Endodermal cell (in vitro differentiated cells): ENCODE measurements at regions not wholly inside any gene's neighbourhood (a gene's known extent, or its start where the extent isn't known, plus 50 kb on each side); places are given as distances from the start of the nearest gene placed in this dataset.

ENCODE experiments used
- DNase-seq: peaks from one replicate; pipeline ENCODE4 v3.0.0-alpha.2; 2017
- H3K27ac ChIP-seq: 2 replicates; pipeline ENCODE4 v1.5.1; 2013; ENCODE audit warnings: mild to moderate bottlenecking, low read depth, low read length, moderate library complexity
- H3K27me3 ChIP-seq: 2 replicates; pipeline ENCODE4 v1.6.1; 2013; ENCODE audit warnings: mild to moderate bottlenecking, low read length, moderate library complexity; ENCODE audit not compliant: insufficient read depth, control insufficient read depth, poor library complexity, severe bottlenecking
- H3K36me3 ChIP-seq: 2 replicates; pipeline ENCODE4 v1.7.0; 2013; ENCODE audit warnings: mild to moderate bottlenecking, low read length, moderate library complexity; ENCODE audit not compliant: control insufficient read depth, insufficient read depth
- H3K4me1 ChIP-seq: one replicate; pipeline ENCODE4 v1.7.0; 2013; ENCODE audit warnings: low read length; ENCODE audit not compliant: control insufficient read depth, insufficient read depth
- H3K4me3 ChIP-seq: 2 replicates; pipeline ENCODE4 v1.5.1; 2013; ENCODE audit warnings: mild to moderate bottlenecking, low read length, moderate library complexity
- H3K9ac ChIP-seq: 2 replicates; pipeline ENCODE4 v1.6.1; 2013; ENCODE audit warnings: mild to moderate bottlenecking, low read length, moderate library complexity; ENCODE audit not compliant: poor library complexity, severe bottlenecking; ENCODE audit errors: extremely low read depth
- H3K9me3 ChIP-seq: 2 replicates; pipeline ENCODE4 v1.6.1; 2013; ENCODE audit warnings: mild to moderate bottlenecking, low read length, moderate library complexity; ENCODE audit not compliant: control insufficient read depth
- H3K27ac Mint-ChIP-seq: 2 replicates; pipeline ENCODE4 v1.8.0; 2020; ENCODE audit warnings: mixed read lengths
- H3K27me3 Mint-ChIP-seq: 2 replicates; pipeline ENCODE4 v1.8.0; 2021; ENCODE audit warnings: mild to moderate bottlenecking, mixed read lengths; ENCODE audit not compliant: insufficient read depth
- H3K36me3 Mint-ChIP-seq: 2 replicates; pipeline ENCODE4 v1.8.0; 2020; ENCODE audit warnings: low read depth, mixed read lengths
- H3K4me1 Mint-ChIP-seq: 2 replicates; pipeline ENCODE4 v1.8.0; 2020; ENCODE audit warnings: mixed read lengths
- H3K4me3 Mint-ChIP-seq: 2 replicates; pipeline ENCODE4 v1.8.0; 2020; ENCODE audit warnings: mild to moderate bottlenecking, moderate library complexity, mixed read lengths
- H3K9me3 Mint-ChIP-seq: 2 replicates; pipeline ENCODE4 v1.8.0; 2020; ENCODE audit warnings: mild to moderate bottlenecking, mixed read lengths
- WGBS, 2 experiments: methylation state at CpG; one replicate each; pipeline versions ENCODE4 v1.1.5 to v1.1.7; 2013; ENCODE audit warnings: missing lambda C conversion rate in 2 of 2, mixed read lengths in 1 of 2; ENCODE audit not compliant: insufficient coverage in 1 of 2, insufficient read length in 1 of 2; 5-methylcytosine and 5-hydroxymethylcytosine counted together
- TF ChIP-seq, protein P1 (sequence below): fragments of 200-600 bp; sonication (generic); conservative IDR thresholded peaks from 2 replicates; pipeline ENCODE4 v1.5.0; 2021; ENCODE audit warnings: antibody characterized with exemption, mild to moderate bottlenecking

DNA sequence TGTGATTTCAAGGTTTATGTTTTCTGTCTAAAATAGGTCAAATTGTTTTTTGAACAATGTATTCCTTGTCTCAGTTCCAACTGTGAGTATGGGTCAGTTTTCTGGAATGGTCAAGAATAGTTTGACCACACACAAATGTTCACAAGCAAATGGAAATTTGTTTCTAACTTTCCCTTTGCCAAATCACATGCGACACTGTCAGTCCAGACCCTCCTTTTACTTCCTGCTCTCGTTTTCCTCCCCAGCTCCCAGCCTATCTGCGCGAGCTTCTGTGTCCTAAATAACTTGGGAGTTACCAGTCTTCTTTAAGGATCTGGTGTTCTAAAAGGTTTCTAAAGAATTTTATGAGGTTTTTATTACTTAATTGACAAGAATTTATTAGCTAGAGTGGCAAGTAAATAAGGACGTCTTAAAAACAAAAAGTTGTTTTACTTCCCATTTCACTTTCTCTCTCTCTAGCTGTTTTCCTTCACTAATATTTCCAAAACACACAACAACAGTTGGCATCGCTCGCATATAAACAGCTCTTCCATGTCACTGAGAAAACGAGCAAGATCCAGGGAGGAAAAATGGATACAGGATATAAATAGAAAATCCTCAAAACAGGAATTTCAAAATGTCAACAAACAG lies 266.1 kb upstream of the KLF6 start:
- Histone ChIP-seq H3K36me3 (no peaks in the 10 kb centered on the region), H3K27me3 (no peaks in the 10 kb centered on the region), H3K4me3 (no peak overlapping the region), H3K4me1 (peaks cover 12% of the 10 kb centered on the region), H3K9ac (no peak overlapping the region), H3K9me3 (no peaks in the 10 kb centered on the region), H3K27ac (no peak overlapping the region)
- 93 to 94% methylated on average over 7 to 8 of the region's 8 CpGs for WGBS, 2 experiments
- Mint-ChIP-seq H3K27me3 (no peaks in the 10 kb centered on the region), H3K27ac (no peak overlapping the region), H3K4me1 (peaks cover 9% of the 10 kb centered on the region), H3K36me3 (no peaks in the 10 kb centered on the region), H3K4me3 (no peak overlapping the region), H3K9me3 (no peaks in the 10 kb centered on the region)
- TF ChIP-seq, protein P1, sequence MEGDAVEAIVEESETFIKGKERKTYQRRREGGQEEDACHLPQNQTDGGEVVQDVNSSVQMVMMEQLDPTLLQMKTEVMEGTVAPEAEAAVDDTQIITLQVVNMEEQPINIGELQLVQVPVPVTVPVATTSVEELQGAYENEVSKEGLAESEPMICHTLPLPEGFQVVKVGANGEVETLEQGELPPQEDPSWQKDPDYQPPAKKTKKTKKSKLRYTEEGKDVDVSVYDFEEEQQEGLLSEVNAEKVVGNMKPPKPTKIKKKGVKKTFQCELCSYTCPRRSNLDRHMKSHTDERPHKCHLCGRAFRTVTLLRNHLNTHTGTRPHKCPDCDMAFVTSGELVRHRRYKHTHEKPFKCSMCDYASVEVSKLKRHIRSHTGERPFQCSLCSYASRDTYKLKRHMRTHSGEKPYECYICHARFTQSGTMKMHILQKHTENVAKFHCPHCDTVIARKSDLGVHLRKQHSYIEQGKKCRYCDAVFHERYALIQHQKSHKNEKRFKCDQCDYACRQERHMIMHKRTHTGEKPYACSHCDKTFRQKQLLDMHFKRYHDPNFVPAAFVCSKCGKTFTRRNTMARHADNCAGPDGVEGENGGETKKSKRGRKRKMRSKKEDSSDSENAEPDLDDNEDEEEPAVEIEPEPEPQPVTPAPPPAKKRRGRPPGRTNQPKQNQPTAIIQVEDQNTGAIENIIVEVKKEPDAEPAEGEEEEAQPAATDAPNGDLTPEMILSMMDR, result no peak
- DNase-seq, result no peak

DNA sequence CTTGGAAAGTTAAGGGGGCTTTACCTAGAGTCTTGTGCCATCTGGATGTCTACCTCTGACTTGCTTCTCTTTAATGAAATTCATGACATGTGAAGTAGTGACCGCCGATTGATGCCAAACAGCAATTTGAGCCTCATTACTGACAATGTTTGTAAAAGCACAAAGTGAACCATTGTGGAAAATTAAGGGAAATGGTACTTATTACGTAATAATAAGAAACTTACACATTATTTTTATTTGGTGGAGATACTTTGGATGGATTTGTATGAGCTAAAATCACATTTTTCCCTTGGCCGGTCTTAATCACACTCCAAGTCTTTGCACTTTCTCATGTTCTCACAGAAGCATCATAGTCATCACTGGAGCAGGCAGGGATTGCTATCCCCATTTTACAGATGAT lies 265.1 kb upstream of the KLF6 start:
- H3K27me3 ChIP-seq, result no peaks in the 10 kb centered on the region
- no peaks in the 10 kb centered on the region for H3K9me3 ChIP-seq
- Mint-ChIP-seq H3K9me3 (no peaks in the 10 kb centered on the region), H3K4me1 (peaks cover 9% of the 10 kb centered on the region), H3K27ac (no peak overlapping the region), H3K27me3 (no peaks in the 10 kb centered on the region), H3K36me3 (no peaks in the 10 kb centered on the region), H3K4me3 (no peak overlapping the region)
- WGBS, 2 experiments, result 99% methylated on average over 3 of the region's 4 CpGs; no CpG with 5 or more reads in 1 of the 2 experiments
- peaks cover 12% of the 10 kb centered on the region for H3K4me1 ChIP-seq
- no peak overlapping the region for H3K27ac ChIP-seq
- no peaks in the 10 kb centered on the region for H3K36me3 ChIP-seq
- TF ChIP-seq, protein P1, result no peak
- DNase-seq, result no peak
- no peak overlapping the region for H3K9ac ChIP-seq
- no peak overlapping the region for H3K4me3 ChIP-seq

DNA sequence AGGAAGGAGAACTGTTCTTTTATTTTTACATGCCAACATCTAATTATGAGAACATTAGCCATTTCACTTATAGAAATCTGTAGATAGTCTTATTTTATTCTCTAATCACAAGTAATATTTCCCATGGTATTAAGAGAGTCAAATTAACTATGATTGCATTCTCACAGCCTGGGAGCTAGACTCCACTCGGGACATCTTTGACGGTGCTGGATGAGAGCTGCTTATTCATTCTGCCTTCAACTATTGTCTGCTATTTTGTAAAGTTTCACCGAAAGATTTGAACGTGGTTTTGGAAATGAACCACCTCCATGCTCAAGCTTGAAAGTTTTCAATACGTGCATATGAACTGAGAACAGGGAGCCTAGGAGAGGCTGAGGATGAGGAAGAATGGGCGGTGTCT lies 264.3 kb upstream of the KLF6 start:
- H3K27me3 Mint-ChIP-seq, result no peaks in the 10 kb centered on the region
- no peaks in the 10 kb centered on the region for H3K9me3 Mint-ChIP-seq

More for the DNA sequence above, 264.3 kb upstream of the KLF6 start:
- Mint-ChIP-seq H3K36me3 (no peaks in the 10 kb centered on the region), H3K4me1 (peaks cover 6% of the 10 kb centered on the region), H3K27ac (no peak overlapping the region), H3K4me3 (no peak overlapping the region)
- H3K27me3 ChIP-seq, result no peaks in the 10 kb centered on the region
- 91 to 98% methylated on average over 4 to 6 of the region's 6 CpGs for WGBS, 2 experiments
- no peak for DNase-seq
- TF ChIP-seq, protein P1, result no peak
- no peak overlapping the region for H3K4me3 ChIP-seq
- no peaks in the 10 kb centered on the region for H3K36me3 ChIP-seq
- no peaks in the 10 kb centered on the region for H3K9me3 ChIP-seq
- H3K4me1 ChIP-seq, result peaks cover 12% of the 10 kb centered on the region
- H3K27ac ChIP-seq, result no peak overlapping the region
- H3K9ac ChIP-seq, result no peak overlapping the region
